Peyer's patch (tissue), 4 donors: ENCODE measurements at regions not wholly inside any gene's neighbourhood (a gene's known extent, or its start where the extent isn't known, plus 50 kb on each side); places are given as distances from the start of the nearest gene placed in this dataset.

ENCODE experiments used
- CTCF ChIP-seq, 6 experiments: fragments of 450-650 bp in 4 of 6; fragments of 200-600 bp in 2 of 6; sonication (generic) in 1 of 6; IDR thresholded peaks; one replicate each; pipeline ENCODE4 v1.5.1; 2017 to 2019; ENCODE audit warnings: antibody characterized with exemption in 6 of 6, mild to moderate bottlenecking in 3 of 6, moderate library complexity in 1 of 6
- POLR2A ChIP-seq, 2 donors: fragments of 450-650 bp; IDR thresholded peaks; one replicate each; pipeline ENCODE4 v1.5.1; 2017; ENCODE audit warnings: antibody characterized with exemption in 2 of 2, mild to moderate bottlenecking in 2 of 2, moderate library complexity in 2 of 2

GRCh38 chr19:31470229-31470939 is 121.1 kb upstream of the TSHZ3 start:
- no peak for TF ChIP-seq CTCF (IDR thresholded peaks at IDR 0.05)
- TF ChIP-seq POLR2A (IDR thresholded peaks at IDR 0.05), result no peak
